ENCODE measurements at regions not wholly inside any gene's neighbourhood (a gene's known extent, or its start where the extent isn't known, plus 50 kb on each side); places are given as distances from the start of the nearest gene placed in this dataset.

DNA sequence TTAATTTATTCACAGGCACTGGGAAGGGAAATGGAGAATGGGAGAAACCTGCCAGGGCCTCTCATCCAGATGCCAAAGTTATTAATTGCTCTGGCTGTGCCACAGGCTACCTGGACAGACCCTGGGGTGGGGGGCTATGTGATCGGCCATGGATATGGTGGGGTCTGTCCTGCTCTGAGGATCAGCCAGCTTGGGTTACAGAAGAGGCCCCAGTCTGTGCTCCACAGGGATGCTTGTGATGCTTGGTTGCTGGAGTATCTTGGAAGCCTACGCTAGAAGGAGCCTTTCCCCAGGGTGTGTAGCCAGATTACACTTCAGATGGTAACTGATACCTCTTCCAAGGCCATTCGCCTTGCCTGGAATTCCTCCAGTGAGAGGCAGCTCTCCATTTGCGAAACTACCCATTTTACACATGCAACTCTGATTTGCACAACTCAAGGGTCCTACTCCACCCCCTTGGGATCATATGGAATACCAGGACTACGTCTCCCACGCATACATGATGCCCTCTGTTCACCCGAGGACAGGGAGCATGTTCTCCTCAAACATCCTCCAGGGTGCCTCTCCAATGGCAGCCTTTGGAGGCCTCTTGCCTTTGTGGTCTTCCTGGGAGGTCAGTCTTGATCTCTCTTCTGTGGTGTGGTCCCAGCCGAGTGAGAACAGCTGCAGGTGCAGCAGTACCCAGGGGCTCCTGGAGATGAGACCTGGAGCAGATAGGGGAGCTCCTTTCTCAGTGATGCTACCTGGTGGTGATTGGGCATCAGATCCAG, 186.6 kb upstream of the TSHZ3 start:
- TF ChIP-seq, protein P1, sequence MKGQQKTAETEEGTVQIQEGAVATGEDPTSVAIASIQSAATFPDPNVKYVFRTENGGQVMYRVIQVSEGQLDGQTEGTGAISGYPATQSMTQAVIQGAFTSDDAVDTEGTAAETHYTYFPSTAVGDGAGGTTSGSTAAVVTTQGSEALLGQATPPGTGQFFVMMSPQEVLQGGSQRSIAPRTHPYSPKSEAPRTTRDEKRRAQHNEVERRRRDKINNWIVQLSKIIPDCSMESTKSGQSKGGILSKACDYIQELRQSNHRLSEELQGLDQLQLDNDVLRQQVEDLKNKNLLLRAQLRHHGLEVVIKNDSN (IDR thresholded peaks at IDR 0.05) = no peak
- TF ChIP-seq TCF12 (IDR thresholded peaks at IDR 0.05; ENCODE audit: low read depth) (no peak), CREB1 (IDR thresholded peaks at IDR 0.05; ENCODE audit: low read depth) (no peak), TAF1 (IDR thresholded peaks at IDR 0.05; ENCODE audit: low read depth) (no peak), EP300 (IDR thresholded peaks at IDR 0.05; ENCODE audit: borderline replicate concordance) (no peak), YY1 (IDR thresholded peaks at IDR 0.05; ENCODE audit: low read depth) (no peak), TEAD4 (IDR thresholded peaks at IDR 0.05) (no peak), EGR1 (IDR thresholded peaks at IDR 0.05) (no peak), ZBTB7A (IDR thresholded peaks at IDR 0.05; ENCODE audit: low read depth) (no peak)

DNA sequence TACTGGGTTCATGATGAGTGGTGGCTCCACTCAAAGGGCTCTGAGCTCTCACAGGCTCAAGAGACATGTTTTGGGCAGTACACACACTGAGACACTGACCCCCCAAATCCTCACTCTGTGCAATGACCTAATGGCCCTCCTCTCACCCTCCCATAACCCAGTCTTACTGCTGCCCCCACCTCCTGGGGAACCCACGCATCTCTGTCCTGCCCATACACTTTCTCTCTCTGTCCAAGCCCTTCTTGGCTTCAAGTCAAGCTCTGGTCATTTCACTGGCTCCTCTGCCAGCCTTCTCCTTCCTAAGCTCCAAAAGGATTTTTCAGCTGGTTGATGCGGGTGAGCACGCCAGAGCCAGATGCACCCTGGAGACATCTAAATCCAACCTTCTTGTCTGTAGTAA, 187.9 kb upstream of the TSHZ3 start:
- no peak for TF ChIP-seq EGR1 (IDR thresholded peaks at IDR 0.05)

DNA sequence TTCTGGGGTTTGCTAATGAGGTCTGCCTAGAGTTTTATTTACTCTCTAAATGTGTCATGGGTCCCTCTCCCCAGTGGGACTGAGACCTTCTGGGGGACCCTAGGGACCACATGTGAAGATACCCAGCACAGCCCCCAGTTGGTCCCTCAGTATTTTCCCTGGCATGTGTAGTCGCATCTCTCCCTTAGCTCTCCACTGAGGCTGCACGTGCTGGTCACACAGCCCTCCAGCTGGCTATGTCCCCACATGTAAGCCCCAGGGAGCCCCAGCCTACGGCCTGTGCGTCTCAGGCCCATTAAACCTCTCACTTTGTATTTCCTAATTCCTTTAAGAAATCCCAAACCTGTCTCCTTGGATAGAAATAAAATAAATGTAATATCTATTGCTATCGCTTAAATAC, 189.6 kb upstream of the TSHZ3 start:
- no peak for TF ChIP-seq CREB1 (IDR thresholded peaks at IDR 0.05; ENCODE audit: low read depth)
- TF ChIP-seq, protein P1 (IDR thresholded peaks at IDR 0.05) = no peak
- TF ChIP-seq, protein P2, sequence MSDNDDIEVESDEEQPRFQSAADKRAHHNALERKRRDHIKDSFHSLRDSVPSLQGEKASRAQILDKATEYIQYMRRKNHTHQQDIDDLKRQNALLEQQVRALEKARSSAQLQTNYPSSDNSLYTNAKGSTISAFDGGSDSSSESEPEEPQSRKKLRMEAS (IDR thresholded peaks at IDR 0.05) = no peak
- no peak for TF ChIP-seq EGR1 (IDR thresholded peaks at IDR 0.05)
- TF ChIP-seq ZBTB7A (IDR thresholded peaks at IDR 0.05; ENCODE audit: low read depth) = no peak
- TF ChIP-seq TAF1 (IDR thresholded peaks at IDR 0.05; ENCODE audit: low read depth) = no peak
- TF ChIP-seq NFIC (IDR thresholded peaks at IDR 0.05) = no peak
- no peak for TF ChIP-seq RAD21 (IDR thresholded peaks at IDR 0.05; ENCODE audit: low read depth)
- TF ChIP-seq, protein P3, sequence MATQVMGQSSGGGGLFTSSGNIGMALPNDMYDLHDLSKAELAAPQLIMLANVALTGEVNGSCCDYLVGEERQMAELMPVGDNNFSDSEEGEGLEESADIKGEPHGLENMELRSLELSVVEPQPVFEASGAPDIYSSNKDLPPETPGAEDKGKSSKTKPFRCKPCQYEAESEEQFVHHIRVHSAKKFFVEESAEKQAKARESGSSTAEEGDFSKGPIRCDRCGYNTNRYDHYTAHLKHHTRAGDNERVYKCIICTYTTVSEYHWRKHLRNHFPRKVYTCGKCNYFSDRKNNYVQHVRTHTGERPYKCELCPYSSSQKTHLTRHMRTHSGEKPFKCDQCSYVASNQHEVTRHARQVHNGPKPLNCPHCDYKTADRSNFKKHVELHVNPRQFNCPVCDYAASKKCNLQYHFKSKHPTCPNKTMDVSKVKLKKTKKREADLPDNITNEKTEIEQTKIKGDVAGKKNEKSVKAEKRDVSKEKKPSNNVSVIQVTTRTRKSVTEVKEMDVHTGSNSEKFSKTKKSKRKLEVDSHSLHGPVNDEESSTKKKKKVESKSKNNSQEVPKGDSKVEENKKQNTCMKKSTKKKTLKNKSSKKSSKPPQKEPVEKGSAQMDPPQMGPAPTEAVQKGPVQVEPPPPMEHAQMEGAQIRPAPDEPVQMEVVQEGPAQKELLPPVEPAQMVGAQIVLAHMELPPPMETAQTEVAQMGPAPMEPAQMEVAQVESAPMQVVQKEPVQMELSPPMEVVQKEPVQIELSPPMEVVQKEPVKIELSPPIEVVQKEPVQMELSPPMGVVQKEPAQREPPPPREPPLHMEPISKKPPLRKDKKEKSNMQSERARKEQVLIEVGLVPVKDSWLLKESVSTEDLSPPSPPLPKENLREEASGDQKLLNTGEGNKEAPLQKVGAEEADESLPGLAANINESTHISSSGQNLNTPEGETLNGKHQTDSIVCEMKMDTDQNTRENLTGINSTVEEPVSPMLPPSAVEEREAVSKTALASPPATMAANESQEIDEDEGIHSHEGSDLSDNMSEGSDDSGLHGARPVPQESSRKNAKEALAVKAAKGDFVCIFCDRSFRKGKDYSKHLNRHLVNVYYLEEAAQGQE (IDR thresholded peaks at IDR 0.05; ENCODE audit: low read depth) = no peak
- no peak for TF ChIP-seq EP300 (IDR thresholded peaks at IDR 0.05; ENCODE audit: borderline replicate concordance)
- no peak for TF ChIP-seq FOXM1 (IDR thresholded peaks at IDR 0.05; ENCODE audit: borderline replicate concordance, low read depth)
- no peak for TF ChIP-seq CEBPB (IDR thresholded peaks at IDR 0.05)
- TF ChIP-seq YY1 (IDR thresholded peaks at IDR 0.05; ENCODE audit: low read depth) = no peak

DNA sequence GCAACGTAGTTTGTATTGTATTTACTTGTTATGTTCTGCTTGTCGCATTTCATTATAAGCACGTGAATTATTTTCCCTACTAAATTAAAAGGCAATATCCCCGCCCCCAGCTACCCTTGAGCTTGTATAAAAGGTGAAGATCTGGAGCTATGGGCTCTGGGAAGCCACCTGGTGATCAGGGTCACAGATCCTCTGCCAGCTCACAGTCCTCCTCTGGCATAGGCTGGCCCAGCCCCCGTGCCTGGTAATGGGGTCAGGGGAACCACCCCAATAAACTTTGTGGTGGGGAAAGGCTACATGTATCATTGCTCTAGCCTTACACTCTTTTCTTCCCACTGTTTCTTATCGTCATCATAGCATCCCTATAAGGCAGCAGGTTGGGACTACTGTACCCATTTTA, 190.2 kb upstream of the TSHZ3 start:
- no peak for TF ChIP-seq RAD21 (IDR thresholded peaks at IDR 0.05; ENCODE audit: low read depth)
- TF ChIP-seq, protein P3 (IDR thresholded peaks at IDR 0.05; ENCODE audit: low read depth) = no peak
- TF ChIP-seq ZBTB7A (IDR thresholded peaks at IDR 0.05; ENCODE audit: low read depth) = no peak
- TF ChIP-seq CEBPB (IDR thresholded peaks at IDR 0.05) = no peak
- TF ChIP-seq CREB1 (IDR thresholded peaks at IDR 0.05; ENCODE audit: low read depth) = no peak
- TF ChIP-seq TCF12 (IDR thresholded peaks at IDR 0.05; ENCODE audit: low read depth) = no peak
- TF ChIP-seq EGR1 (IDR thresholded peaks at IDR 0.05) = no peak
- TF ChIP-seq YY1 (IDR thresholded peaks at IDR 0.05; ENCODE audit: low read depth) = no peak
- no peak for TF ChIP-seq NFIC (IDR thresholded peaks at IDR 0.05)
- TF ChIP-seq TEAD4 (IDR thresholded peaks at IDR 0.05) = no peak
- no peak for TF ChIP-seq EP300 (IDR thresholded peaks at IDR 0.05; ENCODE audit: borderline replicate concordance)
- TF ChIP-seq TAF1 (IDR thresholded peaks at IDR 0.05; ENCODE audit: low read depth) = no peak

DNA sequence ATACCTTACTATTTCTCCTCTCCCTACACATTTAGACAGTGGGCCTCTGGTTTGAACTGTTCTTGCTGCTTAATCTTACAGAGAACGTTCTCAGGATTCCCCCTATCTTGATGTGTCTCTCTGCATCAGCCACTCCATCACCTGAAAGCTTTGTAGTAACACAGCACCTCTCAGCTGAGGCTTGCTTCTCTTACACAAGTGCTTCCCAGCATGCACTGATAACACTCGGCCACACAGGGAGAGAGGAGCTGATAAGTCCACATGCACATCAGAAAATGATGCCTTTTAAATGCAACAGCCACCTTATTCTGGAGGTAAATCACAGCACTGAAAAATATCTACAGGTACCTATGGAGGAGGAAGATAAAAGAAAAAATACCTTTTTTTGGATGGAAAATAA, 192.2 kb upstream of the TSHZ3 start:
- TF ChIP-seq CREB1 (IDR thresholded peaks at IDR 0.05; ENCODE audit: low read depth) = no peak
- TF ChIP-seq RAD21 (IDR thresholded peaks at IDR 0.05; ENCODE audit: low read depth) = no peak
- no peak for TF ChIP-seq FOXM1 (IDR thresholded peaks at IDR 0.05; ENCODE audit: borderline replicate concordance, low read depth)
- TF ChIP-seq, protein P2 (IDR thresholded peaks at IDR 0.05) = no peak

DNA sequence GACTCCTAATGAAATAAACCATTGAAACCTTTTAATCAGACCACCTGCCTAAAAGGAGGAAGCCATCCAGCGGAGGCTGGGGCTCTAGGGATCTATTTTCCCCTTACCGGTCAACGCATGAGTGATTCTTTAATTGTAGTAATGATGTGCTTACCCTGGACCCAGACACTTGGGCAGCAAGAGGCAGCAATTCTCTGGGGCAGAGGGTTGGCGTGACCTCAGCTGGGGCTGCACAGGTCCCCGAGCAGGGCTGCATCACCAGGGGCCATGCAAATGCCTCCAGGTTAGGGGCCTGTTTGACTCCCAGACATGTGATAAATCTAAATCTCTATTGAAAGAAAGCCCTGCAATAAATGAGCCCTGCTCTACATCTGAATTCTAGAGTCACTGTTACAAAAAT, 194.2 kb upstream of the TSHZ3 start:
- TF ChIP-seq TEAD4 (IDR thresholded peaks at IDR 0.05) (no peak), YY1 (IDR thresholded peaks at IDR 0.05; ENCODE audit: low read depth) (no peak), NFIC (IDR thresholded peaks at IDR 0.05) (no peak), TAF1 (IDR thresholded peaks at IDR 0.05; ENCODE audit: low read depth) (no peak), TCF12 (IDR thresholded peaks at IDR 0.05; ENCODE audit: low read depth) (no peak), CEBPB (IDR thresholded peaks at IDR 0.05) (no peak), RAD21 (IDR thresholded peaks at IDR 0.05; ENCODE audit: low read depth) (no peak), CREB1 (IDR thresholded peaks at IDR 0.05; ENCODE audit: low read depth) (no peak), ZBTB7A (IDR thresholded peaks at IDR 0.05; ENCODE audit: low read depth) (no peak), FOXM1 (IDR thresholded peaks at IDR 0.05; ENCODE audit: borderline replicate concordance, low read depth) (no peak), EGR1 (IDR thresholded peaks at IDR 0.05) (no peak), EP300 (IDR thresholded peaks at IDR 0.05; ENCODE audit: borderline replicate concordance) (no peak)
- TF ChIP-seq, protein P3 (IDR thresholded peaks at IDR 0.05; ENCODE audit: low read depth) = no peak
- TF ChIP-seq, protein P2 (IDR thresholded peaks at IDR 0.05) = no peak
- TF ChIP-seq, protein P1 (IDR thresholded peaks at IDR 0.05) = no peak

Measured in Ishikawa (cell line).